PC-9 (cell line): ENCODE measurements at regions not wholly inside any gene's neighbourhood (a gene's known extent, or its start where the extent isn't known, plus 50 kb on each side); places are given as distances from the start of the nearest gene placed in this dataset.

Experiments
- BruUV-seq: library from RNA; stranded (reverse); fragments of 400-500 nt; replicated peaks from 2 replicates; lab custom pipeline; 2021; lab: Mats Ljungman, UMichigan
- CTCF ChIA-PET: fragments of 300-600 bp; sonication (Branson Sonifier 250); formaldehyde crosslinking; loops from one replicate; lab custom pipeline; 2022; ENCODE audit warnings: antibody characterized with exemption; lab: Charles Lee
- POLR2A ChIA-PET: fragments of 300-600 bp; sonication (Branson Sonifier 250); formaldehyde crosslinking; loops from one replicate; lab custom pipeline; 2022; ENCODE audit warnings: antibody characterized with exemption; ENCODE audit not compliant: unreplicated experiment; lab: Charles Lee
- DNase-seq, 2 experiments: peaks; one replicate each; pipeline versions ENCODE4 v3.0.0 to v3.0.0-alpha.2; 2015 to 2022; ENCODE audit warnings: mixed read lengths in 1 of 2
- H2AFZ ChIP-seq: fragments of 200-600 bp; sonication (generic); 2 replicates; pipeline ENCODE4 v1.8.1; 2017; ENCODE audit warnings: antibody characterized with exemption
- H3F3A ChIP-seq: fragments of 200-600 bp; sonication (generic); 2 replicates; pipeline ENCODE4 v1.8.1; 2017; ENCODE audit warnings: antibody characterized with exemption, mild to moderate bottlenecking, low read depth; ENCODE audit not compliant: insufficient read depth
- H3K27ac ChIP-seq: fragments of 200-600 bp; sonication (generic); 2 replicates; pipeline ENCODE4 v1.6.1; 2016; ENCODE audit warnings: mixed run types
- H3K27me3 ChIP-seq: fragments of 200-600 bp; sonication (generic); 2 replicates; pipeline ENCODE4 v1.6.1; 2016; ENCODE audit warnings: low read depth, mixed run types; ENCODE audit not compliant: insufficient read depth
- H3K36me3 ChIP-seq: fragments of 200-600 bp; sonication (generic); 2 replicates; pipeline ENCODE4 v1.6.1; 2016; ENCODE audit warnings: low read depth, mixed run types
- H3K4me1 ChIP-seq: fragments of 200-600 bp; sonication (generic); replicated peaks from 2 replicates; pipeline ENCODE4 v1.6.1; 2016; ENCODE audit warnings: mixed run types; ENCODE audit not compliant: insufficient read depth
- H3K4me2 ChIP-seq: fragments of 200-600 bp; sonication (generic); 2 replicates; pipeline ENCODE4 v1.6.1; 2017; ENCODE audit warnings: mixed run types
- H3K4me3 ChIP-seq: fragments of 200-600 bp; sonication (generic); 2 replicates; pipeline ENCODE4 v1.6.1; 2016; ENCODE audit warnings: mixed run types
- H3K79me2 ChIP-seq: fragments of 200-600 bp; sonication (generic); 2 replicates; pipeline ENCODE4 v1.6.1; 2017; ENCODE audit warnings: low read depth, mixed run types
- H3K9me2 ChIP-seq: fragments of 200-600 bp; sonication (generic); 2 replicates; pipeline ENCODE4 v1.8.1; 2017; ENCODE audit warnings: mild to moderate bottlenecking; ENCODE audit not compliant: insufficient read depth
- H3K9me3 ChIP-seq: fragments of 200-600 bp; sonication (generic); 2 replicates; pipeline ENCODE4 v1.8.1; 2016; ENCODE audit warnings: low read depth; ENCODE audit not compliant: insufficient read depth
- H4K20me1 ChIP-seq: fragments of 200-600 bp; sonication (generic); 2 replicates; pipeline ENCODE4 v1.8.1; 2017; ENCODE audit not compliant: insufficient read depth
- EZH2 ChIP-seq: fragments of 200-600 bp; sonication (generic); IDR thresholded peaks from 2 replicates; pipeline ENCODE4 v1.8.0; 2017; ENCODE audit warnings: antibody characterized with exemption, low read depth
- intact Hi-C: fragments of 100-400 bp; cut with micrococcal nuclease; formaldehyde crosslinking; loops from one replicate; pipeline ENCODE4 v1.10.0; 2022; ENCODE audit not compliant: unreplicated experiment
- TF ChIP-seq, protein P1 (sequence below): fragments of 200-600 bp; sonication (generic); conservative IDR thresholded peaks from 2 replicates; pipeline ENCODE4 v1.6.1; 2017; ENCODE audit warnings: mixed run types, antibody characterized with exemption, mild to moderate bottlenecking, moderate library complexity

GRCh38 chrX:88672261-88672660 lies 74.8 kb upstream of the CPXCR1 start:
- no peak overlapping the region for H2AFZ ChIP-seq
- no peaks in the 10 kb centered on the region for H4K20me1 ChIP-seq
- CTCF ChIA-PET, result no interaction called here
- H3K27me3 ChIP-seq, result no peaks in the 10 kb centered on the region
- TF ChIP-seq EZH2, result no peak
- TF ChIP-seq, protein P1, sequence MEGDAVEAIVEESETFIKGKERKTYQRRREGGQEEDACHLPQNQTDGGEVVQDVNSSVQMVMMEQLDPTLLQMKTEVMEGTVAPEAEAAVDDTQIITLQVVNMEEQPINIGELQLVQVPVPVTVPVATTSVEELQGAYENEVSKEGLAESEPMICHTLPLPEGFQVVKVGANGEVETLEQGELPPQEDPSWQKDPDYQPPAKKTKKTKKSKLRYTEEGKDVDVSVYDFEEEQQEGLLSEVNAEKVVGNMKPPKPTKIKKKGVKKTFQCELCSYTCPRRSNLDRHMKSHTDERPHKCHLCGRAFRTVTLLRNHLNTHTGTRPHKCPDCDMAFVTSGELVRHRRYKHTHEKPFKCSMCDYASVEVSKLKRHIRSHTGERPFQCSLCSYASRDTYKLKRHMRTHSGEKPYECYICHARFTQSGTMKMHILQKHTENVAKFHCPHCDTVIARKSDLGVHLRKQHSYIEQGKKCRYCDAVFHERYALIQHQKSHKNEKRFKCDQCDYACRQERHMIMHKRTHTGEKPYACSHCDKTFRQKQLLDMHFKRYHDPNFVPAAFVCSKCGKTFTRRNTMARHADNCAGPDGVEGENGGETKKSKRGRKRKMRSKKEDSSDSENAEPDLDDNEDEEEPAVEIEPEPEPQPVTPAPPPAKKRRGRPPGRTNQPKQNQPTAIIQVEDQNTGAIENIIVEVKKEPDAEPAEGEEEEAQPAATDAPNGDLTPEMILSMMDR, result no peak
- intact Hi-C loops, result no loop called here
- H3K27ac ChIP-seq, result no peak overlapping the region
- H3K9me3 ChIP-seq, result no peaks in the 10 kb centered on the region
- no TSS peak for BruUV-seq
- POLR2A ChIA-PET, result no interaction called here
- no peak for DNase-seq
- no peaks in the 10 kb centered on the region for H3K36me3 ChIP-seq
- H3F3A ChIP-seq, result no peaks in the 10 kb centered on the region
- no peak overlapping the region for H3K4me2 ChIP-seq
- no peaks in the 10 kb centered on the region for H3K79me2 ChIP-seq
- no peak overlapping the region for H3K4me3 ChIP-seq
- H3K4me1 ChIP-seq, result no peaks in the 10 kb centered on the region
- H3K9me2 ChIP-seq, result no peaks in the 10 kb centered on the region
